Progenitor cell of endocrine pancreas (in vitro differentiated cells): ENCODE measurements at regions not wholly inside any gene's neighbourhood (a gene's known extent, or its start where the extent isn't known, plus 50 kb on each side); places are given as distances from the start of the nearest gene placed in this dataset.
A peak's percentile ranks its signal among the peaks of the same experiment; 100 is the strongest.

Source experiments
- DNase-seq: peaks from one replicate; pipeline ENCODE4 v3.0.0; 2021; ENCODE audit warnings: low spot score; ENCODE audit not compliant: unreplicated experiment
- H3K27ac Mint-ChIP-seq: 2 replicates; pipeline ENCODE4 v1.8.0; 2021; ENCODE audit warnings: mild to moderate bottlenecking, moderate library complexity, mixed read lengths
- H3K27me3 Mint-ChIP-seq: 2 replicates; pipeline ENCODE4 v1.8.0; 2021; ENCODE audit warnings: mixed read lengths
- H3K36me3 Mint-ChIP-seq: 2 replicates; pipeline ENCODE4 v1.8.0; 2022; ENCODE audit warnings: mixed read lengths; ENCODE audit not compliant: insufficient read depth
- H3K4me1 Mint-ChIP-seq: 2 replicates; pipeline ENCODE4 v1.8.0; 2021; ENCODE audit warnings: low read depth, mixed read lengths
- H3K4me3 Mint-ChIP-seq: 2 replicates; pipeline ENCODE4 v1.8.0; 2021; ENCODE audit warnings: low read depth, mild to moderate bottlenecking, moderate library complexity, mixed read lengths
- H3K9me3 Mint-ChIP-seq: 2 replicates; pipeline ENCODE4 v1.8.0; 2021; ENCODE audit warnings: low read depth, mixed read lengths
- TF ChIP-seq, protein P1 (sequence below): fragments of 200-600 bp; sonication (generic); IDR thresholded peaks from one replicate; pipeline ENCODE4 v1.5.0; 2021; ENCODE audit warnings: antibody characterized with exemption, mild to moderate bottlenecking; ENCODE audit not compliant: unreplicated experiment

DNA sequence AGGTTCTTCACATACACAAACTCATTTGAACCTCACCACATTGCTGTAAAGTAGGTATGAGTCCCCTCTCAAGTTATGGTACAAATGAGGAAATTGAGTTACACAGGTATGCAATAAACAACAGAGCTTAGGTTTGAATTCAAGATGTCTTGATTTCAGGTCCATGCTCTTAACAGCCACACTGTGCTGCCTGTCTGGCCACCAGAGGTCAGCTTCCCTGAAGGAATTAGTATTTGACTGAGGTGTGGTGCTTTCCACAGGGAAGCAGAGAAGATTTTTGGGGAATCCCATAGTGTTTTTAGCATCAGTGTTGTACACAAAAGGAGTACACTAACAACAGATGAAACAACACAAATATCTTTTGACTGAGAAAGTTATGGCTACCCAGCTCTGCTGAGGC lies 94.4 kb upstream of the ITGA1 start:
- H3K9me3 Mint-ChIP-seq = no peaks in the 10 kb centered on the region

DNA sequence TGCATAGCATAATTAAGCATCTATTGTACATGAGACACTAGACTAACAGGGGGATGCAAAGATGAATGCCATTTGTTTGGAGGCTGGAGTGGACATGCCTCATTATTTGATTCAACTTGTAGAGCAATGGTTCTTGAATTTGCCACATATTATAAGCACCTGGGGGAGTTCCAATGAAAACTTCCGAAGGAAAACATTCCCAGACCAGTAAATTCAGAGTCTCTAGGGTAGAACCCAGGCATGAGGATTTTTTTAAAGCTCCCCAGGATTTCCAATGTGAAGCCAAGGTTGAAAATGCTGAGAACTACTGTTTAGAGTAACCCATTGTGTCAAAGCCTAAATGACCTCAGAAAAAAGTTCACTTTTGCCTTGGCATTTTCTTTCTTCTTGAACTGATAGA lies 93.9 kb upstream of the ITGA1 start:
- Mint-ChIP-seq H3K27me3 (peaks cover 10% of the 10 kb centered on the region), H3K4me1 (peaks cover 3% of the 10 kb centered on the region), H3K4me3 (no peak overlapping the region)

More for the DNA sequence above, 94.4 kb upstream of the ITGA1 start:
- H3K36me3 Mint-ChIP-seq = no peaks in the 10 kb centered on the region
- TF ChIP-seq, protein P1, sequence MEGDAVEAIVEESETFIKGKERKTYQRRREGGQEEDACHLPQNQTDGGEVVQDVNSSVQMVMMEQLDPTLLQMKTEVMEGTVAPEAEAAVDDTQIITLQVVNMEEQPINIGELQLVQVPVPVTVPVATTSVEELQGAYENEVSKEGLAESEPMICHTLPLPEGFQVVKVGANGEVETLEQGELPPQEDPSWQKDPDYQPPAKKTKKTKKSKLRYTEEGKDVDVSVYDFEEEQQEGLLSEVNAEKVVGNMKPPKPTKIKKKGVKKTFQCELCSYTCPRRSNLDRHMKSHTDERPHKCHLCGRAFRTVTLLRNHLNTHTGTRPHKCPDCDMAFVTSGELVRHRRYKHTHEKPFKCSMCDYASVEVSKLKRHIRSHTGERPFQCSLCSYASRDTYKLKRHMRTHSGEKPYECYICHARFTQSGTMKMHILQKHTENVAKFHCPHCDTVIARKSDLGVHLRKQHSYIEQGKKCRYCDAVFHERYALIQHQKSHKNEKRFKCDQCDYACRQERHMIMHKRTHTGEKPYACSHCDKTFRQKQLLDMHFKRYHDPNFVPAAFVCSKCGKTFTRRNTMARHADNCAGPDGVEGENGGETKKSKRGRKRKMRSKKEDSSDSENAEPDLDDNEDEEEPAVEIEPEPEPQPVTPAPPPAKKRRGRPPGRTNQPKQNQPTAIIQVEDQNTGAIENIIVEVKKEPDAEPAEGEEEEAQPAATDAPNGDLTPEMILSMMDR = peak; percentile 62
- peaks cover 3% of the 10 kb centered on the region for H3K4me1 Mint-ChIP-seq
- H3K27me3 Mint-ChIP-seq = peaks cover 10% of the 10 kb centered on the region
- H3K4me3 Mint-ChIP-seq = no peak overlapping the region
- no peak overlapping the region for H3K27ac Mint-ChIP-seq
- DNase-seq = no peak

DNA sequence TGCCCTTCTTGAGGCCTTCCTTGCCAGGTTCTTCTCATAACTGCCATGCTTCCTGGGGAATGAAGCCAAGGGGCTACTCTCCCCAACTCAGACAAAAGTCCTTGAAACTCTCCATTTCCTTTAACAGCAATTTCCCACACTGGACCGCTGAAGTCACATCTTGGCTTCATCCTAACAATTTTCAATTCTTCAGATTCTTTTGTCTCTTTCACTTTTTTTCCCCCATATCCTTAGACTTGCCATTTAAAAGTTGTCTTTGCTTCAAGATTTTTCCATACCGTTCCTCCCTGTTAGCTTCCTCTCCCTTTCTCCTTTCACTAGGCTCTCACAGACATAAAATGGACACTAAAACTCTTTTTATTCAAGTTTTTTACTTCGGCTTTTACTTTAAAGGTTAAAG lies 93.1 kb upstream of the ITGA1 start:
- TF ChIP-seq, protein P1 = no peak
- peaks cover 10% of the 10 kb centered on the region for H3K27me3 Mint-ChIP-seq
- H3K27ac Mint-ChIP-seq = no peak overlapping the region
- no peak for DNase-seq
- H3K4me1 Mint-ChIP-seq = peaks cover 3% of the 10 kb centered on the region
- no peaks in the 10 kb centered on the region for H3K36me3 Mint-ChIP-seq
- H3K9me3 Mint-ChIP-seq = no peaks in the 10 kb centered on the region
- no peak overlapping the region for H3K4me3 Mint-ChIP-seq

More for the DNA sequence above, 93.9 kb upstream of the ITGA1 start:
- Mint-ChIP-seq H3K27ac (no peak overlapping the region), H3K36me3 (no peaks in the 10 kb centered on the region), H3K9me3 (no peaks in the 10 kb centered on the region)
- DNase-seq = no peak
- TF ChIP-seq, protein P1 = no peak

DNA sequence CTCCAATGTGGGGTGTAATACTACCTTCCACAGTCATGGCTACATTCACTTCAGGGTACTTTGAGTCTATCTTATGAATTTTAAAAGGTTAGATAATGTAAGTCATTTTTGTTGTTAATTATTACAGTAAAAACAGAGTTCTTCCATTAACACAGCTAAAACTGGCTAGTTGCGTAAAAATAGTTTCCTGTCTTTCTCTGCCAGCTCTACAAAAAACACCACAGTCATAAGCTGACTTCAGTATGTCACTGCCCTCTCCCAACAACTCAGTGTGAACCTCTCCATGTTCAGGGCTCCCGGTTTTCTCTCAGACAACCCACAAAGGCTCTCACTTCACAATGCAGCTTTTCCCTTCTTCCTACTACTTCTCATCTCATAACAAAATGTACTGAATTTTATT lies 84.8 kb upstream of the ITGA1 start:
- Mint-ChIP-seq H3K4me1 (peaks cover 11% of the 10 kb centered on the region), H3K36me3 (no peaks in the 10 kb centered on the region), H3K9me3 (no peaks in the 10 kb centered on the region), H3K27me3 (no peaks in the 10 kb centered on the region), H3K27ac (no peak overlapping the region), H3K4me3 (no peak overlapping the region)
- TF ChIP-seq, protein P1 = no peak
- DNase-seq = no peak

DNA sequence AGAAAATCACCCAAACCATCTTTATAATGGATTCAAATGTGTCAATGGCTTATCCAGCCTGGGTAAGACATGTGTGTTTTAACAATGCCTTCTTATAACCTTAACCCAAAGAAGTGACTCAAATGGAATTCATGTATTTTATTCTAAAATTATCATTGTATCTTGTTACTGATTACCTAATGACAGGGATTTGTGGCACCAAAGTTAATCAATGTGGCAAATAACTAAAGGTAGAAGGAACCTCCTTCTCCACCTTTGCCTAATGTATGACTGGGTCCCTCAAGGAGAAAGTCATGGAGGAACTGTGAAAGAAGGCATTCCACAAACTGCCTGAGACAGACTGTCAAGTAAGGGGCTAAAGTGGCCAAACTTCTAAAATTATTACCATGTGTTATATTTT lies 84.4 kb upstream of the ITGA1 start:
- no peaks in the 10 kb centered on the region for H3K27me3 Mint-ChIP-seq

More for the DNA sequence above, 84.4 kb upstream of the ITGA1 start:
- no peaks in the 10 kb centered on the region for H3K9me3 Mint-ChIP-seq
- DNase-seq = no peak
- TF ChIP-seq, protein P1 = no peak
- H3K36me3 Mint-ChIP-seq = no peaks in the 10 kb centered on the region
- H3K27ac Mint-ChIP-seq = no peak overlapping the region
- peaks cover 13% of the 10 kb centered on the region for H3K4me1 Mint-ChIP-seq
- H3K4me3 Mint-ChIP-seq = no peak overlapping the region
